ENCODE measurements at regions not wholly inside any gene's neighbourhood (a gene's known extent, or its start where the extent isn't known, plus 50 kb on each side); places are given as distances from the start of the nearest gene placed in this dataset.
"Not testable (repeated sequence)": the region's sequence is repeated elsewhere in the genome, so short reads cannot be mapped to it uniquely, and the experiment has no call there.

- no peak for FAIRE-seq
These were observed 803.9 kb upstream of the CDH10 start for GRCh38 chr5:25448646-25449045.

DNA sequence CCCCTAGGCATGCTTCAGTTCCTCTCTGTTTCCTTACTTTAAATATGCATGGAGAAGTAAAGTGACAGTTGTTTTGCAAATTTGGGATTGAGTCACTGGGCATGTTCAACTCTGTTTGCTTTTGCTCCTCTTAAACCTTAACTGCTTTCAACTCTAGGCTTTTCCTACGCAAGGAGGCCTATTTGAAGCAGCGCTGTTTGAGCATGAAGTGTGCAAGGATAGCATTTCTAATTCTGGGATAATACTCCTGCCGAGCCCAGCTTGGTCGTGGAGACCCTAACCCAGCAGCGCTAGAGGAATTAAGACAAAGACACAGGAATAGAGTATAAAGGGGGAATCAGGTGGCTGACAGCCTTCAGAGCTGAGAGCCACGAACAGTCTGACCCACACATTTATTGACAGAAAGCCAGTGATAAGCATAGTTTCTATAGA, 803.4 kb upstream of the CDH10 start:
- FAIRE-seq = no peak

GRCh38 chr5:25446061-25446420, 801.3 kb upstream of the CDH10 start:
- not testable (repeated sequence) for FAIRE-seq

GRCh38 chr5:25445381-25446060, 800.7 kb upstream of the CDH10 start:
- FAIRE-seq = not testable (repeated sequence)

GRCh38 chr5:25444697-25445096, 799.9 kb upstream of the CDH10 start:
- FAIRE-seq = no peak

DNA sequence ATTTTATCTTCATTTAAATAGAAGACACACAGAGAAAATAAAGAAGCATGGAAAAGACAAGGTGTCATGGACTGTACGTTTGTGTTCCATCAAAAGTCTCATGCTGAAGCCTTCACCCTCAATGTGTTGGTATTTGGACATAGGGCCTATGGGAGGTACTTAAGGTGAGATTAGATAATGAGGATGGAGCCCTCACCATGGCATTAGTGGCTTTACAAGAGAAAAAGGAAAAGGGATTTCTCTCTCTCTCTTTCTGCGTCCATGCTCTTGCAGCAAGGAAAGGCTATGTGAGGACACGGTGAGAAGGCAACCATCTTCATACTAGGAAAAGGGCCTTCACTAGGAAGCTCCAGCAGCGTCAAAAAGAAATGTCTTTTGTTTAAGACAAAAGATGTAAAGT, 797.0 kb upstream of the CDH10 start:
- FAIRE-seq = no peak

GRCh38 chr5:25439025-25439424, 794.2 kb upstream of the CDH10 start:
- no peak for FAIRE-seq

DNA sequence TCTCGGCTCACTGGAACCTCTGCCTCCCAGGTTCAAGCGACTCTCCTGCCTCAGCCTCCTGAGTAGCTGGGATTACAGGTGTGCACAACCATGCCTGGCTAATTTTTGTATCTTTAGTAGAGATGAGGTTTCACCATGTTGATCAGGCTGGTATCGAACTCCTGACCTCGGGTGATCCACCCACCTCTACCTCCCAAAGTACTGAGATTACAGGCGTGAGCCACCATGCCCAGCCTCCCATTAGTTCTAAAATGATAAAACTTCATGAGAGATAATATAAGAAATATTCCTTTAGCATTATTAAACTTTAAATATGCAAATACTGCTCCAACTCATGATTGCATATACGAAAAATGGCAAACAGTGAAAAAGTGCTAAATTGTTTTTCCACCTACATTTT, 793.6 kb upstream of the CDH10 start:
- FAIRE-seq = not testable (repeated sequence)

- no peak for FAIRE-seq
These were observed 791.7 kb upstream of the CDH10 start for GRCh38 chr5:25436452-25436851.

GRCh38 chr5:25435882-25436281, 791.1 kb upstream of the CDH10 start:
- no peak for FAIRE-seq

DNA sequence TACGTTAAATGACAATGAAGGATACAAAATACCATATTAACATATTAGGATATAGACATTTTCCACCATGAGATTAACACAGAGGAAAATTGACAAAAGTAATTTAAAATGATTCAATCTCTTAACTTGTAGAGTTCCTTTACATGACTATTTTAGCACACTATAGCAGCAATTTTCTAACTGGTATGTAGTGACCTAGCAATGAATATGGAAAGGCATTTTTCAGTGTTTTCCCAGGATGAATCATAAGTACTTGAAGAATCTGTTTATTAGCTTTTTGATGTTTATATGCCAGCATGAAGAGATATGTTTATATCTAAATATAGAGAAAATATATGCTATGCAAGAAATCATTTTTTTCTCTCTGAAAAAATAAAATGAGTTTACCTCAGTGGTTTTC, 782.5 kb upstream of the CDH10 start:
- FAIRE-seq = no peak

DNA sequence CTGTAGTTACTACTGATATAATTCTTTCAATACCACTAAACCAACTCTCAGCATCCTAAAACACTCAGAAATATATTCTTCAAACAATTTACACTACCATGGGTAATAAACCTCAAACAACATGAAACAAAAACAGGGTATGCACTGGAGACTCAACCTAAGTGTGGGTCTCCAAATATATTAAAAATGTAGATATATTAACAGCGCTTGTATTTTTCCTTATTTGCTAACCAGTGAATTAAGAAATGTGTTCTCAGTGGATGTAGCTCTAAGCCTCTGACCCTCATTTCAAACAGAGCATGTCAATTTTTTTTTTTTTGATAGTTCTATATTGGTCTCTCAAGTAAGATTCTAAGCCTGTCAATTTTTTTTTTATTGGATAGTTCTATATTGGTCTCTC, 778.5 kb upstream of the CDH10 start:
- FAIRE-seq = no peak

GRCh38 chr5:25419684-25420083, 774.9 kb upstream of the CDH10 start:
- no peak for FAIRE-seq

DNA sequence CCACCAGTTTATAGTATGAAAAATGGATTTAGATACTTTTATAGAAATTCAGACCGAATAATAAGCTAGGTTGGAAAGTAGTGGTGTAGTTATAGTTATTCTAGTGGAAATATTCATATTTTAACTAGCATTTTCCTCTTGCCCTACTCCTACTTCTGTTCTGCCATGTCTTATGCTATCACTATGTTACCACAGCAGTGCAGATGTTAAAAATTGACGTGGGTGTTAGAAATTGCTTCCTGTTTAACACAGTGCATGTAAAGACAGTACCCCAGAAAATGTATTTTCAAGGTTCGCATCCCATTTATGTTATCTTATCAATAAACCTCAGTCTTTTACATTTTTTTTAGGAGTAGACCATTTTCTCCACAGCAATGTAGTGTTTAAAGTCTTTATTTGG, 774.2 kb upstream of the CDH10 start:
- FAIRE-seq = no peak

DNA sequence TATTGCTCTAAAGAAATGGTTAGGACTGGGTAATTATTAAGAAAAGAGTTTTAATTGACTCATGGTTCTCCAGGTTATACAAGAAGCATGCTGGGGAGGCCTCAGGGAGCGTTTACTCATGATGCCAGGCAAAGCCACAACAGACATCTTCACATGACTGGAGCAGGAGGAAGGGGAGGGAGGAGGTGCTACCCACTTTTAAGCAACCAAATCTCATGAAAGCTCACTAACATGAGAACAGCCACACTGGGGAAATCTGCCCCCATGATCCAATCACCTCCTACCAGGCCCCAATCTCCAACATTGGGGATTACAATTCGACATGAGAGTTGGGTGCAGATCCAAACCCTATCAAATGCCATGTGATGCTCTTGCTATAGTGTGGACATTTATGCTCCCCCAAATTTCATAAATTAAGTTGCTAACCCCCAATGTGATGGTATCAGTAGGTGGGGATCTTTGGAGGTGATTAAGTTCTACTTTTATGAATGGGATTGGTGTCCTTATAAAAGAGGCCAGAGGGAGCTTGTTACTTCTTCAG, 773.6 kb upstream of the CDH10 start:
- no peak for FAIRE-seq

GRCh38 chr5:25416960-25417359, 772.2 kb upstream of the CDH10 start:
- no peak for FAIRE-seq

- FAIRE-seq = no peak
These were observed 771.2 kb upstream of the CDH10 start for GRCh38 chr5:25415970-25416369.

DNA sequence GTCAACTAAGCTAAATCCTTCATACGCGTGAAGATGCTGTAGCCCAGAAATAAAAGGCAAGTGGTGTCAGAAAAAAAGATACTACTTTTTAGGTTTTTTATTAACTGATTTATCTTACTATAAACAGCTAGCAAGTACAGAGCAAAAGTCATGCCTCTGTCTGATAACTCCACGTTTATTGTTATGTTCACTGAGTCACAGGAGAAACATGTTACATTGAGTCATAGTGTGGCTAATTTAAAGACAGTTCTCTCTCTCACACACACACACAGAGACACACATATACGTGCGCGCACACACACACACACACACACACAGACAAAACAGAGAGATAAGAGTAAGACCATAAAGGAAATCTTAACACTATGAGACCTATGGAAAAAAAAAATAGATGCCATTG, 770.0 kb upstream of the CDH10 start:
- no peak for FAIRE-seq

GRCh38 chr5:25412116-25412661, 767.4 kb upstream of the CDH10 start:
- FAIRE-seq = no peak

DNA sequence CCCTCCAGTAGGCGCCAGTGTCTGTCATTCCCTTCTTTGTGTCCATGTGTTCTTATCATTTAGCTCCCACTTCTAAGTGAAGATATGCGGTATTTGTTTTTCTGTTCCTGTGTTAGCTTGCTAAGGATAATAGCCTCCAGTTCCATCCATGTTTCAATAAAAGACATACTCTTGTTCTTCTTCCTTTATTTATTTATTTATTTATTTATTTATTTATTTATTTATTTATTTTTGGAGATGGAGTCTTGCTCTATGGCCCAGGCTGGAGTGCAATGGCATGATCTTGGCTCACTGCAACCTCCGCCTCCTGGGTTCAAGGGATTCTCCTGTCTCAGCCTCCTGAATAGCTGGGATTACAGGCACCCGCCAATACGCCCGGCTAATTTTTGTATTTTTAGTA, 762.6 kb upstream of the CDH10 start:
- FAIRE-seq = not testable (repeated sequence)

DNA sequence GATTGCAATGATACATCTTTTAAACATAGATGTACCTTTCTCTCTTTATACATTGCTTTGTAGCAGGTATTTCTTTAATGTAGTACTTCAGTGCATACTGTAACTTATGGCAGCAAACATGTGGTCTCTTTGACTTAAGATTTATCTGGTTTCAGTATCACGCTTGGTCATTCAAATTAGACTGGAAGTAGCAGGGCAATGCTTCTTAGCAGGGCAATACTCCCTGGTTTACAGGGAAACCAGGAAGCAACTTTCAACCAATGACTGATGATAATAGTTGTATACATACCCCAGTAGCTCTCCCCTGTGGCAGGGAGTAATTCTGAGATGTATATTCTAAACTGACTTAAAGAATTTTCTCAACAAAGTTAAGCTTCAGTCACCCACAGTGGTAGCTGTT, 761.1 kb upstream of the CDH10 start:
- FAIRE-seq = no peak

DNA sequence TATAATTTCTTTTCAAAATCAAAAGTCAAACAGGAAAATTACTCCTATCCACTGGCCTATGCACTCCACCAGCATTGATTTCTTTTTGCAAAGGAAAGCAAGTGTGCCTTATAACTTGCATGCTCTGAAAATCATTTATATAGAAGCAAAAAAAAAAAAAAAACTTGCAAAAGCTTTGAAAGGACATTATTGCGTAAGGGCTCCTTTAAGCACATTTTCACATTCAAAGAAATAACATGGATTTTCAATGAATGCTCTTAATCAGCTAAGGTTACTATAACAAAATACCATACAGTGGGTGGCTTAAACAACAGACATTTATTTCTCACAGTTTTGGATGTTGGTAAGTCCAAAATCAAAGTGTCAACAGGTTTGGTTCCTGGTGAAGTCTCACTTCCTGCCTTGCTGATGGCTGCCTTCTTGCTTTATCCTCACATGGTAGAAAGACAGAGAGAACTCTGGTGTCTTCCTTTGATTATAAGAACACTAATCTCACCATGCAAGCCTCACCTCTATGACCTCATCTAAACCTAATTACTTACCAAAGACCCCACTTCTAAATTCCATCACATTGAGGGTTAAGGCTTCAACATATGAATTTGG, 755.2 kb upstream of the CDH10 start:
- no peak for FAIRE-seq

- no peak for FAIRE-seq
These were observed 749.2 kb upstream of the CDH10 start for GRCh38 chr5:25393957-25394356.

DNA sequence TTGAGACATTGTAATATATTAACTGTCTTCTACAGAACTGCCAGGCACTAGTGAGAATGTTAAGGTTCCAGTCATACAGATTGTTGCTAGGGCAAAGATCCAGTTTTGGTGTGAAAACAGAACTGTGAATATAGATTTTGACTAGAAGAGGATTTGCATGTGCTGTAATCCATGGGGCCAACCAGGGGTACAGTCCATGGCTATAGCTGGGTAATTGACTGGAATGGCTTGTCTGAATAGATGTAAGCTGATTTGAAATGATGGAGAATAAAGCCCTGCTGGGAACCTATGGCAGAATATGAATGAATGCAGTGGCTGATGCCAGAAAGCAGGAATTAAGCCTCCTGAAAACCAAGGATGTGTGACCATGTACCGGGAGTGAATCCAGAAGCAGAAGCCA, 748.5 kb upstream of the CDH10 start:
- no peak for FAIRE-seq

DNA sequence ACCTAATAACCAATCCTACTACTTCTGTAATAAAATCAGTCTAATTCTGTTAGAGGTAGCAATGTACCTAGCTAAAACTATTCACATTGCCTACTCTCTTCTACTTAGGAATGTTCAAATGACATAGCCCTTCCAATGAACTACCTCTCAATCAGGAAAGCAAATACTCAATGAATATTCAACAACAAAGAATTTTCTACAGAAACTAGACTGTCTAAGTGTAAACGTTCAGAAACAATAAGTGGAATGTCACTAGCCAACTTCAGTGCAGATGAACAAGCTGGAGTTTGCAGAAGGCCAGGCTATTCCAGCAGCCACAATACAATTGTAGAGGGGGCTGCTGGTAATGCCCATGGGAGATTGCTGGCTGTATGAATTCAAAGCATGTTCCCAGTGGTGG, 743.2 kb upstream of the CDH10 start:
- no peak for FAIRE-seq

All from A204.1 (cell line).